ENCODE measurements at regions not wholly inside any gene's neighbourhood (a gene's known extent, or its start where the extent isn't known, plus 50 kb on each side); places are given as distances from the start of the nearest gene placed in this dataset.

- TF ChIP-seq, protein P1, sequence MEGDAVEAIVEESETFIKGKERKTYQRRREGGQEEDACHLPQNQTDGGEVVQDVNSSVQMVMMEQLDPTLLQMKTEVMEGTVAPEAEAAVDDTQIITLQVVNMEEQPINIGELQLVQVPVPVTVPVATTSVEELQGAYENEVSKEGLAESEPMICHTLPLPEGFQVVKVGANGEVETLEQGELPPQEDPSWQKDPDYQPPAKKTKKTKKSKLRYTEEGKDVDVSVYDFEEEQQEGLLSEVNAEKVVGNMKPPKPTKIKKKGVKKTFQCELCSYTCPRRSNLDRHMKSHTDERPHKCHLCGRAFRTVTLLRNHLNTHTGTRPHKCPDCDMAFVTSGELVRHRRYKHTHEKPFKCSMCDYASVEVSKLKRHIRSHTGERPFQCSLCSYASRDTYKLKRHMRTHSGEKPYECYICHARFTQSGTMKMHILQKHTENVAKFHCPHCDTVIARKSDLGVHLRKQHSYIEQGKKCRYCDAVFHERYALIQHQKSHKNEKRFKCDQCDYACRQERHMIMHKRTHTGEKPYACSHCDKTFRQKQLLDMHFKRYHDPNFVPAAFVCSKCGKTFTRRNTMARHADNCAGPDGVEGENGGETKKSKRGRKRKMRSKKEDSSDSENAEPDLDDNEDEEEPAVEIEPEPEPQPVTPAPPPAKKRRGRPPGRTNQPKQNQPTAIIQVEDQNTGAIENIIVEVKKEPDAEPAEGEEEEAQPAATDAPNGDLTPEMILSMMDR (IDR thresholded peaks at IDR 0.05) = no peak
- ATAC-seq (ENCODE audit: low FRiP score) = no peak
- DNase-seq (ENCODE audit: low spot score) = no peak
Measured at GRCh38 chr13:58597552-58597951, 966.0 kb downstream of the PCDH17 start.

DNA sequence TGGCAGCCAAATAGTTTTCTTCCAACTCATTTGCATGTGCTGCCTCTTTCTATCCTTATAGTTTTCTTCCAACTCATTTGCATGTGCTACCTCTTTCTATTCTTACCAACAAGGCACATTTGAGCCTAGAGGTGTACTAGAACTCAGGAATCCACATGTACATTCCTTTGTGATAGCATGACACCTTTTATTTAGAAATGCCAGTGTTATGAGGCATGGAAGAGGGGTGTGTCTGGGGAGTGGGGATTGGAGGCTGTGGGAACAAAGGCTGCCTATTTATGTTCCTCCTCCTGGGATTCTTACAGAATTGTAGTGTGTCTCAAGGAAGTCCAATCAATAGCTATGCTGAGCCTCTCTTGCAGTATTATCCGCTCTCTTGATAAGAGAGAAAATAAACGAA is 966.7 kb downstream of the PCDH17 start:
- DNase-seq (ENCODE audit: low spot score) = no peak
- TF ChIP-seq, protein P1 (IDR thresholded peaks at IDR 0.05) = no peak
- no peak for ATAC-seq (ENCODE audit: low FRiP score)

- TF ChIP-seq, protein P1 (IDR thresholded peaks at IDR 0.05) = no peak
- ATAC-seq (ENCODE audit: low FRiP score) (no peak), DNase-seq (ENCODE audit: low spot score) (no peak)
Measured at GRCh38 chr13:58611117-58611516, 979.6 kb downstream of the PCDH17 start.

DNA sequence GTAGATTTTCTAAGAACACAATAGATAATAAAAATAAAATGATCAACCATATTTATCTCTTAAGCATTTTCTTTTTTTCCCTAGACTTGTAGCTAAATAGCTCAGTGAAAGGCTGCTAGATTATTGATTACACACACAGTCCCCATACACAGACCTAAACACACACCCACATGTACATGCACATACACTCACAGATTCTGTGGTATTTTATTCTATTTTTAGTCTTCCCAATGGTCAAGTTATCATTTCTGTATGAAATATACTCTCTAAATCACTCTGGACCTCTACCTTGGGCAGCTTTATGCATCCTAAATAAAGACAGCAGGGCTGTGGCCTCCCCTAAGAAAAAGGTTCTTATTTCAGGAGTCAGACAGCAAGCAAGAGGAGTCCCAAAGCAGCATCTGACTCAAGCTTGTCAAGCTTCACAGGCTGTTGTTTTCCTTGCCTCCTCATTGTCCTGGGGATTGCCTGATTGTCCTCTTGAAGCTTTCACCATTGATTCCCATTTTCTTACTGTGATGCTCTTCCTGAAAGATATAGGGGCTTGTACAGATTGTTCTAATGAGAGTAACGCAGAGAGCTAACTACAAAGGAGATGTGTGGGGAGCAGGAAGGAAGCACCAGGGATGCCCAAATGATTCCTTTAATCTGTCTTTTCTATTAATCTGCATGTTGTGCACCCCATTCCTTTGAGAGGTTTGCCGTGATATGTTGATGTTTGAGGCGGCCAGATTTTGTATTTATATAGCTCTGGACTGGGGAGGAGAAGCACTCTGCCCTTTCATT is 986.5 kb downstream of the PCDH17 start:
- ATAC-seq (ENCODE audit: low FRiP score) (no peak), DNase-seq (ENCODE audit: low spot score) (no peak)
- TF ChIP-seq, protein P1 (IDR thresholded peaks at IDR 0.05) = no peak

DNA sequence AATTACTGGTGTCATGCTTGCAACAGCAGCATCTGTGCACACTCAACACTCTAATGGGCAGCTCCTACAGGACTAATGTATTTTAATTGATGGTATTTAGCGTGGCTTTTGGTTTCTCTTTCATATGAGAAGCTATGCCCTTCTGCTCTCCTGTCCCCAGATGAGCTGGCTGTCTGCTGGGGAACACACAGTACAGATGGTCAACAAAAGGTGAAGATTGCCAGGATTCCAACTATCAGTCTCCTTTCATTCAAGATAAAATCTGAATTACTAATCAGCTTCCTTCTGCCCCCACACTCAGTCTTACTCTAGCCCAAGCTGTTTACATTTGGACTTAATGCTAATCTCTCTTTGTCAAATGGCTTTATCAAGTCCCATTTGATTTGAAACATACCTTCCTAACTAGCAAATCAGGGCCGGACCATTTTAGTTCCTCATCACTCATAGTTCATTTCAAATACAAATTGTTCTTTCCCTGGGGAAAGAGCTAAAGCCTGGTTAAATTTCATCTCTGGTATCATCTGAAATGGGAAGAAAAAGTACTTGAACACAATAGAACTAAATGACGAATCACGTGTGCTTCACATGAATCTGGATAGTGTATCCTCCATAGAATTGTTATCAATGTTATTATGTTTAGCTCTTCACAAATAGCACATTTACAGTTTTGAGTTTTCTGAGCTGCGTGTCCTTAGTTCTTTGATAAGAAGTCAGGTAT is 988.0 kb downstream of the PCDH17 start:
- TF ChIP-seq, protein P1 (IDR thresholded peaks at IDR 0.05) = no peak
- no peak for DNase-seq (ENCODE audit: low spot score)
- no peak for ATAC-seq (ENCODE audit: low FRiP score)

GRCh38 chr13:58620176-58620575 is 988.6 kb downstream of the PCDH17 start:
- ATAC-seq (ENCODE audit: low FRiP score) (no peak), DNase-seq (ENCODE audit: low spot score) (no peak)
- TF ChIP-seq, protein P1 (IDR thresholded peaks at IDR 0.05) = no peak
